SK-N-SH (cell line): ENCODE measurements at regions not wholly inside any gene's neighbourhood (a gene's known extent, or its start where the extent isn't known, plus 50 kb on each side); places are given as distances from the start of the nearest gene placed in this dataset.
A peak's percentile ranks its signal among the peaks of the same experiment; 100 is the strongest.

Experiments used
- FOXM1 ChIP-seq: IDR thresholded peaks from 2 replicates; pipeline ENCODE4 v1.4.0; 2012; ENCODE audit warnings: low read depth, mild to moderate bottlenecking
- MEF2A ChIP-seq: IDR thresholded peaks from 2 replicates; pipeline ENCODE4 v1.4.0; 2012; ENCODE audit warnings: low read depth, borderline replicate concordance
- MXI1 ChIP-seq: IDR thresholded peaks from 2 replicates; pipeline ENCODE4 v1.6.1; 2012; ENCODE audit warnings: mild to moderate bottlenecking, low read depth, low read length, improper control_type of control experiment
- NRF1 ChIP-seq: IDR thresholded peaks from 2 replicates; pipeline ENCODE4 v1.6.1; 2012; ENCODE audit warnings: low read depth, mild to moderate bottlenecking, low read length
- POLR2AphosphoS5 ChIP-seq: IDR thresholded peaks from 2 replicates; pipeline ENCODE4 v1.6.1; 2012; ENCODE audit warnings: low read depth, low read length
- TEAD4 ChIP-seq: IDR thresholded peaks from 2 replicates; pipeline ENCODE4 v1.4.0; 2012; ENCODE audit warnings: mild to moderate bottlenecking, borderline replicate concordance; ENCODE audit not compliant: insufficient read depth
- TF ChIP-seq, protein P1 (sequence below): IDR thresholded peaks from 2 replicates; pipeline ENCODE4 v1.4.0; 2012; ENCODE audit warnings: low read depth
- TF ChIP-seq, protein P2 (sequence below): IDR thresholded peaks from 2 replicates; pipeline ENCODE4 v1.4.0; 2012; ENCODE audit warnings: low read depth, borderline replicate concordance
- TF ChIP-seq, protein P3 (sequence below): fragments of 200-600 bp; sonication (generic); IDR thresholded peaks from 2 replicates; pipeline ENCODE4 v1.6.1; 2017; ENCODE audit warnings: antibody characterized with exemption, mild to moderate bottlenecking, moderate library complexity
- TF ChIP-seq, protein P4 (sequence below): fragments of 150-350 bp; IDR thresholded peaks from 2 replicates; pipeline ENCODE4 v1.6.1; 2017; ENCODE audit warnings: antibody characterized with exemption, low read length, low read depth, borderline replicate concordance

DNA sequence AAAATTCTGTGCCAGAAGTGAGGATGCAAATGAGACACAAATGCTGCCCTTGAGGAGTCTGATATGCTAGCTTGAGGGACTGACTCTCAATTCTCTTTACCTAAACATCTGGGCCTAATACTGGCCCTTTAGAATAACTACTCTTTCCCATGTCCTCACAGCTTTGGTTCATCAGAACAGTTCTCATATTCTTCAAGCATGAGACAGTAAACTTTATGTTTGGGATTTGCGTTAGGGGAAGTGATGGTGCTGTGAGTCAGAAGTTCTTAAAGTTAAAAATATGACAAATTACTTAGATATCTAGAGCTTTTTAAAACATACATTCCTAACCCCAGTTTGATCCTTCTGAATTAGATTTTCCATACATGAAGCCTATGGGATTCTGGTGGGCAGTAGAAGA, 665.0 kb upstream of the RGMB start:
- TF ChIP-seq, protein P1, sequence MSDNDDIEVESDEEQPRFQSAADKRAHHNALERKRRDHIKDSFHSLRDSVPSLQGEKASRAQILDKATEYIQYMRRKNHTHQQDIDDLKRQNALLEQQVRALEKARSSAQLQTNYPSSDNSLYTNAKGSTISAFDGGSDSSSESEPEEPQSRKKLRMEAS = peak; percentile 69
- TF ChIP-seq, protein P2, sequence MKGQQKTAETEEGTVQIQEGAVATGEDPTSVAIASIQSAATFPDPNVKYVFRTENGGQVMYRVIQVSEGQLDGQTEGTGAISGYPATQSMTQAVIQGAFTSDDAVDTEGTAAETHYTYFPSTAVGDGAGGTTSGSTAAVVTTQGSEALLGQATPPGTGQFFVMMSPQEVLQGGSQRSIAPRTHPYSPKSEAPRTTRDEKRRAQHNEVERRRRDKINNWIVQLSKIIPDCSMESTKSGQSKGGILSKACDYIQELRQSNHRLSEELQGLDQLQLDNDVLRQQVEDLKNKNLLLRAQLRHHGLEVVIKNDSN = no peak
- TF ChIP-seq, protein P3, sequence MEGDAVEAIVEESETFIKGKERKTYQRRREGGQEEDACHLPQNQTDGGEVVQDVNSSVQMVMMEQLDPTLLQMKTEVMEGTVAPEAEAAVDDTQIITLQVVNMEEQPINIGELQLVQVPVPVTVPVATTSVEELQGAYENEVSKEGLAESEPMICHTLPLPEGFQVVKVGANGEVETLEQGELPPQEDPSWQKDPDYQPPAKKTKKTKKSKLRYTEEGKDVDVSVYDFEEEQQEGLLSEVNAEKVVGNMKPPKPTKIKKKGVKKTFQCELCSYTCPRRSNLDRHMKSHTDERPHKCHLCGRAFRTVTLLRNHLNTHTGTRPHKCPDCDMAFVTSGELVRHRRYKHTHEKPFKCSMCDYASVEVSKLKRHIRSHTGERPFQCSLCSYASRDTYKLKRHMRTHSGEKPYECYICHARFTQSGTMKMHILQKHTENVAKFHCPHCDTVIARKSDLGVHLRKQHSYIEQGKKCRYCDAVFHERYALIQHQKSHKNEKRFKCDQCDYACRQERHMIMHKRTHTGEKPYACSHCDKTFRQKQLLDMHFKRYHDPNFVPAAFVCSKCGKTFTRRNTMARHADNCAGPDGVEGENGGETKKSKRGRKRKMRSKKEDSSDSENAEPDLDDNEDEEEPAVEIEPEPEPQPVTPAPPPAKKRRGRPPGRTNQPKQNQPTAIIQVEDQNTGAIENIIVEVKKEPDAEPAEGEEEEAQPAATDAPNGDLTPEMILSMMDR = no peak
- TF ChIP-seq, protein P4, sequence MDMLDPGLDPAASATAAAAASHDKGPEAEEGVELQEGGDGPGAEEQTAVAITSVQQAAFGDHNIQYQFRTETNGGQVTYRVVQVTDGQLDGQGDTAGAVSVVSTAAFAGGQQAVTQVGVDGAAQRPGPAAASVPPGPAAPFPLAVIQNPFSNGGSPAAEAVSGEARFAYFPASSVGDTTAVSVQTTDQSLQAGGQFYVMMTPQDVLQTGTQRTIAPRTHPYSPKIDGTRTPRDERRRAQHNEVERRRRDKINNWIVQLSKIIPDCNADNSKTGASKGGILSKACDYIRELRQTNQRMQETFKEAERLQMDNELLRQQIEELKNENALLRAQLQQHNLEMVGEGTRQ = no peak
- peak; percentile 72; the same call in 1 of the 2 replicates for TF ChIP-seq MEF2A
- TF ChIP-seq FOXM1 = peak; percentile 62; the same call in 1 of the 2 replicates
- peak; percentile 45; the same call in 1 of the 2 replicates for TF ChIP-seq POLR2AphosphoS5
- TF ChIP-seq NRF1 = no peak
- peak; percentile 67; the same call in 1 of the 2 replicates for TF ChIP-seq TEAD4
- TF ChIP-seq MXI1 = no peak
